HG03460 (cell line): ENCODE measurements at regions not wholly inside any gene's neighbourhood (a gene's known extent, or its start where the extent isn't known, plus 50 kb on each side); places are given as distances from the start of the nearest gene placed in this dataset.

Experiments used
- ATAC-seq: cut with Tn5 transposase; IDR thresholded peaks from one replicate; pipeline ENCODE4 v1.9.1; 2021; ENCODE audit not compliant: unreplicated experiment

DNA sequence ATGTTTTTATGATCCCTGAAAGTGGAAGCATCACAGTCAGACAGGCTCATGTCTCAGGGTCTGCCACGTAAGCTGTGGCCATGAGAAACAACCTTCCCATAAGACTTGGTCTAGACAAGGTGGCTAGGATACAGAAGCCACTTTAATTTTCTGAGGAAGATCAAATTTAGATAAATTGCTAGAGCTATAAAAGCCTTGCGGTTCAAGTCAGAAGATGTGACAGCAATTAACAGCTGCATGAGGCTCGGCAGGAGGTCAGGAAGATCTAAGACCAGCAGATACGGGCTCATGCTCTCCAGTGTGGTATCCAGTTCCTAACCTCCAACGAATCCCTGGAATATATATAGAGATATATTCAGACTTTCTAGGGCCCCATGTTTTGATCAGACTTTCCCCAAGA is 577.1 kb downstream of the PLPP3 start:
- no peak for ATAC-seq

GRCh38 chr1:56000424-56000823 is 578.9 kb downstream of the PLPP3 start:
- ATAC-seq: no peak

DNA sequence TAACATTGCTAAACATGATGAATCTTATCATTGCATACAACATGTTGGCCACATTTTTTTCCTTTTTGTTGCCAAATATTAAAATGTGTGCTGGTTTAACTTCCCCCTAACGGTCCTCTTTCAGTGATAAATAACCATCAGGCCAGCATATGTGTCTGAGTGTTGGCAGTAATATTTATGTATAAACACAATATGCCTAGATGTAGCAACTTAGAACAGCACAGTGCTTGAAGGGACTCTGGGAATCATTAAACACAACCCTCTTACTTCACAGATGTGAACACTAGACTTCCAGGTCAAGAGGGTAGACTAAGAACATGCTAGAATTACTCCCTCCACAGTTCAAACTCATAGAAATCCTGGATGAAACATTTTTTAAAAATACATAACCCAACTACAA is 581.8 kb downstream of the PLPP3 start:
- ATAC-seq: no peak

DNA sequence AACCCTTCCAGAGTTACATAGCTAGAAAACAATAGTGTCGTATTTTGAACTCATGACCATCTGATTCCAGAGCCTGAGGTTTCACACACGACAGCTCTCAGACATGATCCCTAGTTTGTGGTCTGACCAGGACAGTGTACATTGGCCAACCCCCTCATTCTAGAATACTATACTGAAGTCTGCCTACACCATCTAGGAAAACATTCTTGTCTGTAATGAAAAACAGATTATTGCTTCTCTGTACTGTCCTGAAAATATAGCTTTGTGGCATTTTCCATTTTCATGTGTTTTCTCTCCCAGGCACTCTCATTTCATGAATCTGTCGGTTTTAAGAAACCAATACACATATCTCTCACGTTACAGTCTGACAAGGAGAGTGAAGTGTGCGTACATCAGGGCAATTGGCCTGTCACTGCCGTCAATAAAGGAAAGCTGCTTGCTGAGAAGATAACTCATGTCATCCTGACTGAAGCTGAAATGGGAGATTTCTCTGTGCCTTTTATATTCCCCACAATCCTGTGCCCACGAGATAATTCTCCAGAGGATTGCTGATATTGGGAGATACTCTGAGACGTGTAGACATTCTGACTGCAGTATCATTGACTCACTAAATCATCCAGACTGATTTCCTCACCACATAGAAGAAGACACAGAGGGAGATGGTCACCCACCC is 585.6 kb downstream of the PLPP3 start:
- no peak for ATAC-seq

DNA sequence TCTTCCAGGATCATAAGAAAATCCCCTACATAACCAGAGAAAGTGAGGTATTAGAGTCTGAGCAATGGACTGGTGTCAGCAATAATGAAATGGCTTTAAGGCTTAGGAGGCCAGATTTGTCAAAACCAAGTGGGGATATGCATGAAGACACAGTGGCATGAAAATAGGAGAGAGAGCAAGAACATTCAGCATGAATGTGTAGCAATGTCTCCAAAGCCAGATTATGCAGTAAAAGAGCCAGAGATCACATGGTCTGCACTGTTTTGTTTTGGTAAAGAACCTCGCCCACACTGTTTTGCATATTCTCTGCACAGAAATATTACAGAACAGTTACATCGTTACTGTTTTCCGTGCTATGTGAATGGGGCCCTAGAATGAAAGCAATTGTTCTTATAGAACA is 589.4 kb downstream of the PLPP3 start:
- no peak for ATAC-seq

- no peak for ATAC-seq
Observed at GRCh38 chr1:55988963-55989452, 590.4 kb downstream of the PLPP3 start.

DNA sequence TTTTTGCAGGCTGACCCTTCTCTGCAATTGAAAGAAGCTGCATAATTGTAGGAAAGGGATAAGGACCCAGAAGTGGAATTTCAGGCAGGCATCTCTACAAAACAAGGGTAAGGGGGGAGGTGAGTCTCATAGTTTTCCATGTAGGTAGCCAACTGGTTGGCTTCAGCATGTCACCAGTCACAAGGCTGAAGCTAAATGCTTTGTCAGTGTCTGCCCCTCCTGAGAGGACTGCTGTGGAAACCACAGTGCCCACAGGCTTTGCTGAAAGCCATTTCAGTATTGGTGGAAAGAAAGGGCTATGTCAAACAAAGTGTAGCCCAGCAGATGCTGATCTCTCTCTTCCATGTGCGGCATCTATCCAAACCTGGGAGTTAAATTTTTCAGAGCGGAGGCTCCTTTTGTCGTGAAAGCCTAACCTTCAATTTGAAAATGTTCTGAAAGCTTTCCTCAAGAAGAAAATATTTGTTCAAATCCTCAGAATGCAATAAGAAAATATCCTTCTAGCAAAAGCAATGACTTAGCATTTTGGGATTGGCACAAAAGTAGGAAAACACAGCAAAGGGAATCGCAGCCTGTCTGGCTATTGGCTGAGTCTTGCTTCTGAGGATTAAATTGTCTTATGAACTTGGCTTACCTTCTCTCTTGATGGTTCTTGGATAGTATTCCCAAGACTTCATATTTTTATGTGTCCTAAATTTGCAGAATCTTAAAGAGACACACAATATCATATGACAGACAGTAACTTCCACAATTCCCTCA is 591.7 kb downstream of the PLPP3 start:
- no peak for ATAC-seq

- ATAC-seq: no peak
Observed at GRCh38 chr1:55986003-55986402, 593.4 kb downstream of the PLPP3 start.

DNA sequence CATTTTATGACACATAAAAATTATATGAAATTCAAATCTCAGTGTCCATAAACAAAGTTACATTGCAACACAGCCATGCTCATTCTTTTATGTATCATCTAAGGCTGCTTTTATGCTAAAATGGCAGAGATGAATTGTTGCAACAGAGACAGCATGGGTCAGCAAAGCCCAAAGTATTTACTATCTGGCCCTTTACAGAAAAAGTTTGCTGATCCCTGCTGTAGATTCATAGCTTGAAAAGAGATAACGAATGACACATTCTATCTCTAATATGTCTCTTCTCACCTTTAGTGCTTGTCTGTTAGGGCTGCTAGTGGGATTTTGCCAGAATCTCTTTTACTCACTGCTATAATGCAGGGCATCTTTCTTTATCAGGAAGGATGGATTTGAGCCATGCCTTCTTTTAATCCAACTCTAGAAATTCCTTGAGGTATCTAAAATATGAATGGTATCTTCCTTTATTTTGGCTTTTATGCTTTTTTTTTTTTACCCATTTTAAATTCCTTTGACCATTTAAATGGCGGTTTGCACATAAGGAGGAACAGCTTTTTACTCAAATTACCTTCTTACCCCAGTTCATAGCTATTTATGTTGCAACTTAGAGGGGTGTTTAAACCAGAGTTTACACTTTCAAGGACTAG is 598.2 kb downstream of the PLPP3 start:
- ATAC-seq: no peak

DNA sequence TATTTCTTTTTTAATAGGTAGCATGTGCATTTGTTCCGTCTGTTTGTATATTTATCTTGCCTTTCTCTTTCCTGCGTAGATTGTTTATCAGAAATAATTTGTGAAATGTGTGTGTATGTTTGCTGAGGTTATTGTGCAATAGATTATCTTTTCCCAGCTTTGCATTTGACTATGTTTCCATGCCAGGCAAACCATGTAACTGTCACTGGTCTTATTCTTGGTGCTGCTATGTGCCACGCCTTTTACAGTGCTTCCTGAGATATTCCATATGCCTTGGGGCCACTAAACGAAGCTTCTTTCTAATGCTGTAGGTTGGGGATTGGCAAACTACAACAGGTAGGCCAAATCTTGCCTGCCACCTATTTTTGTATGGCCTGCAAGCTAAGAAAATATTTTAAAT is 598.8 kb downstream of the PLPP3 start:
- ATAC-seq: no peak

GRCh38 chr1:55974714-55975441 is 604.5 kb downstream of the PLPP3 start:
- ATAC-seq: no peak

- no peak for ATAC-seq
Observed at GRCh38 chr1:55970526-55971110, 608.7 kb downstream of the PLPP3 start.

- ATAC-seq: no peak
Observed at GRCh38 chr1:55969322-55969721, 610.0 kb downstream of the PLPP3 start.

GRCh38 chr1:55968661-55969060 is 610.7 kb downstream of the PLPP3 start:
- ATAC-seq: no peak

GRCh38 chr1:55965981-55966461 is 613.3 kb downstream of the PLPP3 start:
- no peak for ATAC-seq

GRCh38 chr1:55962472-55962871 is 616.9 kb downstream of the PLPP3 start:
- no peak for ATAC-seq

GRCh38 chr1:55959136-55959548 is 620.2 kb downstream of the PLPP3 start:
- no peak for ATAC-seq

- ATAC-seq: no peak
Observed at GRCh38 chr1:55958498-55958897, 620.9 kb downstream of the PLPP3 start.

- ATAC-seq: no peak
Observed at GRCh38 chr1:55957276-55957675, 622.1 kb downstream of the PLPP3 start.

DNA sequence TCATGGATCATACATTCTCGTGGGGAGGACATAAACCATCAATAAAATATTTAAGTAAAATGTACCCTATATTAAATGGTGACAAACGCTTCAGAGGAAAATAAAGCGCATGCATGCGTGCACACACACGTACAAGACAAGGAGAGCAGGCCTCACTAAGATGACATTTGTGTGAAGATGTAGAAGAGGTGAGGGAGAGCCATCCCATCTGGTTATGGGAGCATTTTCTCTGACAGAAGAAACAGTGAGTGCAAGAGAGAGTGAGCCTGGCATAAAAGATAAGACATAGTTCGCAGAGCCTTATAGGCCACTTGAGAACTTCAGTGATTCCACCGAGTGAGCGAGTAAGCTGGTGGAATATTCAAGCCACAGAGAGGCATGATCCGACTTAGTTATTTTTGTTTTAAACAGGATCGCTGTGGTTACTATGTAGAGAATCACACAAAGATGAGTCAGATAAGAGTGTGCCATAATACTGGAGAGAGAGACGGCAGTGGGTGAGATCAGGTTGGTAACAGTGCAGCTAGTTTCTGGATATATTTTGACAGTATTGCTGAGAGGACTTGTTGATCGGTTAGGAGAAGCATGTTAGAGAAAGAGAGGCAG is 624.2 kb downstream of the PLPP3 start:
- no peak for ATAC-seq
